Erythroblast (primary cell): ENCODE measurements at regions not wholly inside any gene's neighbourhood (a gene's known extent, or its start where the extent isn't known, plus 50 kb on each side); places are given as distances from the start of the nearest gene placed in this dataset.

Experiments used
- GATA1 ChIP-seq: IDR thresholded peaks from 2 replicates; pipeline ENCODE4 v1.6.1; 2011; ENCODE audit warnings: low read depth, mild to moderate bottlenecking, control low read depth, low read length, moderate library complexity
- POLR2A ChIP-seq: IDR thresholded peaks from 2 replicates; pipeline ENCODE4 v1.6.1; 2011; ENCODE audit warnings: mild to moderate bottlenecking, low read length

DNA sequence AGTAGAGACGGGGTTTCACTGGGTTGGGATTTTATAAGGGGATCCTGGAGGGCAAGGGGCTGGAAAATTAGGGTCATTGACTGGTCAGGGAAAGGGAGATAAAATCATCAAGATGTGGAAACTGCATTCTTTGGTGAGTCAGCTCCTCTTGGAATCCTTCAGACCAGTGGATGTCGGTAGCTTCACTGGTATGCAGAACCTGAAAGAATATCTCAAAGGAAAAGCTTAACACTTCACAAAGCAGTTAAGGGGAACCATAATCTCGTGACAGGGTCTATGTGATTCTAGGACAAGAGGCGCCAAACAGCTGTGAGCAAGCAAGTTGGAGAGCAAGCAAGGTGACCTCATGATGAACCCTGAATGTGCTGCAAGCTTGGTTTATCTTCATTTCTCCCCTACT lies 634.7 kb upstream of the AUTS2 start:
- TF ChIP-seq POLR2A (no peak), GATA1 (no peak)
